ENCODE measurements at regions not wholly inside any gene's neighbourhood (a gene's known extent, or its start where the extent isn't known, plus 50 kb on each side); places are given as distances from the start of the nearest gene placed in this dataset.

- H3K36me3 ChIP-seq: no peaks in the 10 kb centered on the region
- H3K4me1 ChIP-seq (ENCODE audit: control insufficient read depth in 1 of 2, low read depth in 2 of 2): no peaks in the 10 kb centered on the region
- no peak for DNase-seq (ENCODE audit: low spot score)
- H3K4me3 ChIP-seq: no peak overlapping the region
- no peak overlapping the region for H3K27ac ChIP-seq
- no peak for TF ChIP-seq CTCF (IDR thresholded peaks at IDR 0.05)
- no peaks in the 10 kb centered on the region for H3K27me3 ChIP-seq (replicated peaks; ENCODE audit: insufficient read depth)
- ATAC-seq (ENCODE audit: insufficient number of reproducible peaks, low FRiP score, low read depth): no peak
- no peaks in the 10 kb centered on the region for H3K9me3 ChIP-seq
Measured at GRCh38 chr3:168824107-168824506, 728.4 kb upstream of the GOLIM4 start.

- Histone ChIP-seq H3K27me3 (replicated peaks; ENCODE audit: insufficient read depth) (no peaks in the 10 kb centered on the region), H3K27ac (no peak overlapping the region), H3K9me3 (no peaks in the 10 kb centered on the region), H3K4me3 (no peak overlapping the region), H3K36me3 (no peaks in the 10 kb centered on the region), H3K4me1 (ENCODE audit: control insufficient read depth in 1 of 2, low read depth in 2 of 2) (no peaks in the 10 kb centered on the region)
- DNase-seq (ENCODE audit: low spot score) (no peak), ATAC-seq (ENCODE audit: insufficient number of reproducible peaks, low FRiP score, low read depth) (no peak)
- TF ChIP-seq CTCF (IDR thresholded peaks at IDR 0.05): no peak
Measured at GRCh38 chr3:168823466-168823865, 727.7 kb upstream of the GOLIM4 start.

GRCh38 chr3:168820810-168821415 is 725.2 kb upstream of the GOLIM4 start:
- TF ChIP-seq CTCF (IDR thresholded peaks at IDR 0.05): no peak
- H3K36me3 ChIP-seq: no peaks in the 10 kb centered on the region
- no peaks in the 10 kb centered on the region for H3K27me3 ChIP-seq (replicated peaks; ENCODE audit: insufficient read depth)
- no peaks in the 10 kb centered on the region for H3K4me1 ChIP-seq (ENCODE audit: control insufficient read depth in 1 of 2, low read depth in 2 of 2)
- ATAC-seq (ENCODE audit: insufficient number of reproducible peaks, low FRiP score, low read depth): no peak
- H3K27ac ChIP-seq: no peak overlapping the region
- H3K4me3 ChIP-seq: no peak overlapping the region
- no peak for DNase-seq (ENCODE audit: low spot score)
- H3K9me3 ChIP-seq: no peaks in the 10 kb centered on the region

GRCh38 chr3:168817177-168817576 is 721.5 kb upstream of the GOLIM4 start:
- no peak overlapping the region for H3K4me3 ChIP-seq

GRCh38 chr3:168815946-168816345 is 720.2 kb upstream of the GOLIM4 start:
- no peak overlapping the region for H3K4me3 ChIP-seq
- no peaks in the 10 kb centered on the region for H3K27me3 ChIP-seq (replicated peaks; ENCODE audit: insufficient read depth)
- no peak overlapping the region for H3K27ac ChIP-seq
- no peaks in the 10 kb centered on the region for H3K9me3 ChIP-seq
- no peaks in the 10 kb centered on the region for H3K4me1 ChIP-seq (ENCODE audit: control insufficient read depth in 1 of 2, low read depth in 2 of 2)
- no peak for TF ChIP-seq CTCF (IDR thresholded peaks at IDR 0.05)
- no peak for ATAC-seq (ENCODE audit: insufficient number of reproducible peaks, low FRiP score, low read depth)
- DNase-seq (ENCODE audit: low spot score): no peak
- no peaks in the 10 kb centered on the region for H3K36me3 ChIP-seq

More at GRCh38 chr3:168817177-168817576, 721.5 kb upstream of the GOLIM4 start:
- Histone ChIP-seq H3K27ac (no peak overlapping the region), H3K27me3 (replicated peaks; ENCODE audit: insufficient read depth) (no peaks in the 10 kb centered on the region), H3K9me3 (no peaks in the 10 kb centered on the region), H3K4me1 (ENCODE audit: control insufficient read depth in 1 of 2, low read depth in 2 of 2) (no peaks in the 10 kb centered on the region), H3K36me3 (no peaks in the 10 kb centered on the region)
- DNase-seq (ENCODE audit: low spot score) (no peak), ATAC-seq (ENCODE audit: insufficient number of reproducible peaks, low FRiP score, low read depth) (no peak)
- no peak for TF ChIP-seq CTCF (IDR thresholded peaks at IDR 0.05)
